ENCODE measurements at regions not wholly inside any gene's neighbourhood (a gene's known extent, or its start where the extent isn't known, plus 50 kb on each side); places are given as distances from the start of the nearest gene placed in this dataset.

GRCh38 chr5:144778561-144778960 is 607.9 kb downstream of the KCTD16 start:
- TF ChIP-seq POLR2A (IDR thresholded peaks at IDR 0.05; ENCODE audit: low read length) (no peak), GATA1 (IDR thresholded peaks at IDR 0.05; ENCODE audit: low read depth, low read length) (no peak)
